HuH-7 (cell line): ENCODE measurements at regions not wholly inside any gene's neighbourhood (a gene's known extent, or its start where the extent isn't known, plus 50 kb on each side); places are given as distances from the start of the nearest gene placed in this dataset.

Experiments
- DNase-seq: peaks from one replicate; pipeline ENCODE4 v3.0.0; 2011; ENCODE audit warnings: low spot score

GRCh38 chr5:136694258-136694657 is 328.9 kb upstream of the TRPC7 start:
- no peak for DNase-seq

DNA sequence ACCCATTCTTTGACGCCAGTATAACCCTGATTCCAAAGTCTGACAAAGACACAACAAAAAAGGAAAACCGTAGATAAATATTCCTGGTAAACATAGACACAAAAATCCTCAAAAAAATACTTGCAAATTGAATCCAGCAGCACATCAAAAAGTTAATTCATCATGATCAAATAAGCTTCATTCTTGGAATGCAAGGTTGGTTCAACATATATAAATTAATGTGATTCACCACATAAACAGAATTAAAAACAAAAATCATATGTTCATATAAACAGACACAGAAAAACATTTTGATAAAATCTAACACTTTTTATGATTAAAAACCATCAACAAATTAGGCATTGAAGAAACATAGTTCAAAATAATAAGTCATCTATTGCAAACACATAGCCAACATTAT is 324.2 kb upstream of the TRPC7 start:
- no peak for DNase-seq

GRCh38 chr5:136686192-136686872 is 321.0 kb upstream of the TRPC7 start:
- DNase-seq: peak; percentile 13

DNA sequence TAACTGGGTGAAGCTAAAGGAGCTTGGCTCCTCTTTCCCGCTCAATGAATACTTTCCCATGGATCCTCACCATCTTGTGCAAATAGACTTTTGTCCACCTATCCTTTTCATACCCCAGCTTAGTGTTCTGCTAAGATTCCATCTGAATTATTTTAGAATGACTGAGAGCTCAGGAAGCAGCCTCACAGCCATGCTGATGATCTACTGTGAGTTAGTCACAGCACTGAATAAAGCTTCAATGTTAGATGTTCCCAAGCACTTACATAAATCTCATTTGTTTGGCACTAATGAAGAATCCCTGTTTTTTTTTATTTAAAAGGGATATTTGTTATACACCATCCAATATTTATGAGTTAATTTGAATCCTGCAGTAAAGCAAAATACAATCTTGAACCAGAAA is 317.6 kb upstream of the TRPC7 start:
- no peak for DNase-seq

DNA sequence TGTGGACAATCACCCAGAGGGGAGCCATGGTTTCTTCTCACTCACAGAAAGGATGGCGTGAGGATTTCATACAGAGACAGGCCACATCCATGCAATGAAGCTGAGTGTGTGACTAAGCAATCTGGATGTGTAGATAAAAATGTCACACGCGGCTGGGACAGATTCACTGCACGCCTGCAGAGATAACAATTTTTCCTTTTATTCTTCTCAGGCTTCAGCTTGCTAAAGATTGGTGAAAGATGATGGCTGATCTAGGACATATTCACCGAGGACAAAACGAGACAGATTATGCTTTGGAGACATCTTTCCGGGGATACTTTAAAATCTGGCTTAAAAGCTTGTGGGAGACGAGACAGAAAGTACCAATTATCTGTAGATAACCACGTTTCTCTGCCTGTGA is 313.9 kb upstream of the TRPC7 start:
- no peak for DNase-seq

- DNase-seq: no peak
Observed at GRCh38 chr5:136677217-136677616, 311.9 kb upstream of the TRPC7 start.

DNA sequence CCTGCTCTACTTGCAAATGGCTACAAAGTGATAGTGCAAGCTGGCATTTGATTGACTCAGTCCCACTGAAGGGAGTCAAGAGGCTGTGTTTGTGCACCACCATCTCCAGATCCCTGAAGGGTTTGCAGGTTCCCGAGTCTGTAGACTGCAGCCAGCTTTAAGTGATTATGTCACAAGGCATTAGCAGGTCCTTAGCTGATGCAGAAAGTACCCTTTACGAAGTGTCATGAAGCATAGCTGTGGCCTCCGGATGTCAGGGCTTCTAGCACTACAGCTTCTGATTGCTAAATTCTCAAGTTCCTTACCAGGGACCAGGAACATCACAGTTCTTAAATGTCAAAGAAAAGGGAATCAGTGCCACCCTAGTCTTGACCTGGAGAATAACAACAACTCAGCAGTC is 311.3 kb upstream of the TRPC7 start:
- DNase-seq: no peak

DNA sequence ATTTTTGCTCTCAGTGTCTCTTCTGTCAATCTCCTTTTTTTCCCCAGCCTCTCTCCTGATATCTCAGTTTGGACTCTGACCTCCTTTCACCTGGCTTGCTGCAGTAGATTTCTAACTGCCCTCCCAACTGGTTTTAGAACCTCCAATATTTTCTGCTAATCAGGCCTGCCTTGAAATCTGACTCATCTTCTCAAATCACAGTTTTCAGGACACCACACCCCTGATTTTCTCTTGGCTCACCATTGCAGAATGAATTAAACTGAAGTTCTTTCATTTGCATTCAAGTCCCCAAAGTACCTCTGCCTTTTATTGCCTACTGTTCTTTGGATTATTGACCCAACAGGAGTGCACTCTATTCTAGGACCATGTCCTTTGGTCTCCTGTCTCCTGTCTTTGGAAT is 310.4 kb upstream of the TRPC7 start:
- DNase-seq: peak; percentile 10

DNA sequence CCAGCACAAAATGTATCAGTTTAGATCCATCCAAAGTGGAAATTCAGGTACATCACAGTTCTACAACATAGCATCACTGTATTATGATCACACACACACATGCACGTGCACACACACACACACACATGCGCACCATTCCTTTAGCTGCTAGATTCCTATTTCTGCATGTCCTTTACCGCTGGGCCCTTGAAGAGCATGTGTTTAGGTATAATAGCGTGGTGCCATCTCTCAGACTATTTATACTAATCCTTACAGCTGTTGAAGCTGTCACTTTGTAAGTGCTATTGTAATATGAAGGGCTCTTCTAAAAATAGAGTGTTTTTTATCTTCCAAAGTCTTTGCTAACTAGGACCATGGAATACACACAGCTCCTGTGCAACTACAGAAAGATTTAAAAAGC is 308.8 kb upstream of the TRPC7 start:
- no peak for DNase-seq

DNA sequence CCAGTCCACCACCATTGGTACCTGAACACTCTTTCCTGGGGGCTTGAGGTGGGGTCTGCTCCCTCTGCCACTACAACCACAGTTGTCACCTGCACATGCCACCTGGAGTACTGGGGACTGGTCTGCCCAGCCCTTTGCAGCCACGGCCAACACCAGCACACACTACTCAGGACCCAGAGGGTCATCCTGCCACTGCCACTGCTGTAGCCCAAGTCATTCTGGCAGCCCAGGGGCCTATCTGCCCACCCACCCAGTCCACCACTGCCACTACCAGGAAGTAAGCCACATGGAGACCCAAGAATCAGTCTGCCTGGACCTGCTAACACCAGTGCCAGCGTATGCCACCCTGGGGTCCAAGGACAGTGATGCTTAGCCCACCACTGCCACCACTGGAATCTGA is 302.4 kb upstream of the TRPC7 start:
- DNase-seq: no peak

GRCh38 chr5:136666970-136667620 is 301.8 kb upstream of the TRPC7 start:
- DNase-seq: no peak

DNA sequence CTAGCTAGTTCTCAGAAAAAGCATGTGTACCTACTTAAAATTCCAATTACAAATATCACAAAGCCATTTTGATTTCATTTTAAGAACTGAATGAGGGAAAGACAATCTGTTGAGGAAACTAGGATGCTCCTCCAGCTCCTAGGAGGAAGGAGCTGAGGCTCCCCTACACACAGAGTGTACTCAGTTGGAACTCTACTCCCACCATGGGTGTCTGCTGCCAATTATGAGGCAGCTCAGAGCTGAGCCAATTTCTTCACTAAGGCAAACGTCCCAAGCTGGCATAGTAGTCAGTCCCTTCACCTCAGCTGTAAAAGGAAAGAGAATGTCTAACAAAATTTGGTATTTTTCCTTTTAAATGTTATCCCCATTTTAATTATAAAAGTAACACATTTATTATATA is 300.0 kb upstream of the TRPC7 start:
- no peak for DNase-seq

GRCh38 chr5:136661026-136661425 is 295.7 kb upstream of the TRPC7 start:
- no peak for DNase-seq

GRCh38 chr5:136656811-136657210 is 291.5 kb upstream of the TRPC7 start:
- DNase-seq: no peak

GRCh38 chr5:136655468-136655867 is 290.1 kb upstream of the TRPC7 start:
- no peak for DNase-seq

DNA sequence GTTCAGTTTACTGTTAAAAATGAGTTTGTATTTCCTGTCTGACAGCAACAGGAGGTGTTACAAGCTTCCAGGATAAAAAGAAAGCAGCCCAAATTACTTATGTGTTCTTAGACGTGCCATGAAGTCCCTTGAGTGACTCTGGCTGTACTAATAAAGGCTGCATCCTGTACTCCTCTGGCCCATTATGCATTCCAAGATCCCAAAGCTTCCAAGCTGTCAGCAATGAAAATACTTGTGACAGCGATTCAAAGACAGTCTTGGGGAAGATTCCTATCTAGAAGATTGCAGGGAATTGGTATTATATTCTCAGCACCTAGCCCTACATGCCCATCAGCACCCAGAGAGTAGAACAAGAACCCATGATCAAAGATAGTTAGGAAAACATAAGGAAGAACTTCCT is 281.6 kb upstream of the TRPC7 start:
- no peak for DNase-seq

DNA sequence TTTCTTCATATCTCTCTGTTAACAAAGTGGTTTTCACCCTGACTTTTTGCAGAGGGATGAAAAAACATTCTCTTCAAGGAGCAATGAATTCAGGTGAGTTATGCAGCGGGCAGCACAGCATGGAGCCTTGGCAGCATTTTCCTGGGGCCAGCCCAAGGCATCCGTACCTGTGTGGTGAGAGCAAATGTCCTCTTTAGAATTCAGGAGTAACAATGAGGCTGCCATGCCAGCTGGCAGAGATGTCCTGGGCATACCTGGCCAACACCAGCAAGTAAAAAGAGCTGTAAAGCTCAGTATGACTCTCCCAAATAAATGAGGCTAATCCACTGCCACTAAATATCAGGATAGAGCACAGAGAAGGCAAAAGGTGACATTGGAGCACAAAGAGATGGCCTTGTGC is 277.6 kb upstream of the TRPC7 start:
- no peak for DNase-seq

GRCh38 chr5:136639616-136640015 is 274.3 kb upstream of the TRPC7 start:
- no peak for DNase-seq

DNA sequence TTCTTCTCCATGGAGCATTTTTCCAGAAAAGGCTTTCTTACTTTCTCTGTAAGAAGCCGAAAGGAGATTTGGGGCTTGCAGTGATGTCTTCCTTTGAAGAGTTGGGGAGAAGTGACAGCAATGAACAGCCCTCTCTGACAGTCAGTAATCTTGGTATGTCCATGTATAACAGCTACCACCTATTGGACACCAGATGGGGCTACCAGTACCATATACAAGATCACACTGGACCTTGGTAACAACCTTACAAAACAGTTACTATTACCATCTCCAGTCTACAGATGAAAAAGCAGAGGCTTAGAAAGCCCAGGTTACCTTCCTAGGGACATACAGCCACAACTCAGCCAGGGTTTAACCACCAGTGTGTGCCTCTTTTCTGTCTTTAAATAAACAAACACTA is 272.7 kb upstream of the TRPC7 start:
- DNase-seq: no peak

DNA sequence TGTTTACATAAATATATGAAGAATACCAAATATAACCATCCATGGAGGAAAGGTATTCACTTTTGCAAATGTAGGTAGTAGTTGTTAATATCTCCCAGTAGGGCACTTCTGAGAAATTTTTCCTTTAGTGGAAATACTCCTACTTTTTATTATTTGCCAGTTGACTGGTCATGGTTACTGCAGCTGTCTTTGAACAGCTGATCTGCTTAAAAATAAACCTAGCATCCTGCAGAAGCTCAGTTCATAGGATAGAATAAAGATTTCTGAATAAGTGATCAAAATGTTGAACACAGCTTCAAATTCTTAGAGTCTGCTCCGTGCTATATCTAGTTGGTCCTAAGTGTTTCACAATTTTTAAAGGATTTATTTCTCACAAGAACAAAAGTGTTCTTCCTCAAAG is 270.7 kb upstream of the TRPC7 start:
- no peak for DNase-seq

DNA sequence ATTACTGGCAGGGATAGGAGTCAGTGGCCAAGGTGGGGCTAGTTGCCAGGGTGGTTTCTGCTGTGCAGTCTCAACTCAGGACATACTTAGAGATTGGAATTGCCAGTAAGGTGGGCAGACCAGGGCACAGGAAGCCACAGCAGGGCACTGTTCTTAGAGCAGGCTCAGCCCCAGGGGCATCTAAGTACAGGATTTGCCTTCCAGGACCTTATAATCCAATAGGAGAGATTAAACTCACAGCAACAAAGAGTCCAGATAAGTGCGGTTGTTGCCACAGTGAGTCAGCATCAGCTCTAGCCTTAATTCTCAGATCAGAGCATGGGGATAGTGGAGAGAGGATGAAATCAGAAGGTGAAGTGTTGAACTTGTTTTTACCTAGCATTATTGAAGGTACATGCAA is 265.8 kb upstream of the TRPC7 start:
- no peak for DNase-seq

- no peak for DNase-seq
Observed at GRCh38 chr5:136629125-136629792, 263.9 kb upstream of the TRPC7 start.

- no peak for DNase-seq
Observed at GRCh38 chr5:136626531-136626930, 261.2 kb upstream of the TRPC7 start.

DNA sequence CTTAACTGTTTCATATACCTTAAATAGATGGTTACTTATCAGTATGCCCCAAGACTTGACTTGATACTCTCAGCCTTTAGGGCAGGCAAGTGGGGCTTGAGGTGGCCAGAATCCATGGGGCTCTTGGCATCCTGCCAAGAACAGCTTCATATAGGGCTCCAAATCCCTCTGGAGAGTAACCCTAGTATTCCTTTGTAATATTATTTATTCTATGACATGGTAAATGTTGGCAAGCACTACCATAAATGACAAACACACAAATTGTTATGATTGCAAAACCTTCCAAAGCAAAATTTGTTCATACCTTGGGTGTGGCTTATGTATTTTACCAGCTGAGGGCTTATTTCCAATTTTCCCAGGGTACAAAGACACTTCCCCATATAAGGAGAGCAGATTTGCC is 257.4 kb upstream of the TRPC7 start:
- no peak for DNase-seq
